ENCODE measurements at regions not wholly inside any gene's neighbourhood (a gene's known extent, or its start where the extent isn't known, plus 50 kb on each side); places are given as distances from the start of the nearest gene placed in this dataset.
"Not testable (repeated sequence)": the region's sequence is repeated elsewhere in the genome, so short reads cannot be mapped to it uniquely, and the experiment has no call there.

DNA sequence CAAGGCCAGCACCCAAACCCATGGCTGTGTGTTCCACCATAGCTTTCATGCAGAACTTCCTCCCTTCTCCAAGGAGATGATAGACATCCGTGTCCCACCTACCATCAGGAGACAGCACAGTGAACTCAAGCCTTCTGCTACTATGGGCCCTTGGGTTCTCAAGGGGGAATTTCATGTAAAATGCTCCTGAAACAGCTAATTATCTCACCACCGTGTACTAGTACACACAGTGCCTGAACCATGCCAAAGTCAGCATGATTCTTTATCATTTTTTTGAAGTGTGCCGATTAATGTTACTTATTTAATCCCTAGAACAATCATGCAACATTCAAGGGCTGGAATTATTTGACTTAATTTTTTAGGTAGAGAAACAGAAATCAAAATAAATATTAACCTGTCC lies 53.9 kb upstream of the FCGR1A start:
- H3K4me3 ChIP-seq (ENCODE audit: low read length, poor library complexity, severe bottlenecking); H4K20me1 ChIP-seq (ENCODE audit: insufficient read depth, low read length, poor library complexity, severe bottlenecking); H3K4me1 ChIP-seq (ENCODE audit: insufficient read depth, low read length, poor library complexity, severe bottlenecking); H3K9me3 ChIP-seq (ENCODE audit: insufficient read depth, low read depth, low read length); H3K36me3 ChIP-seq (ENCODE audit: insufficient read depth, low read length); H3K4me2 ChIP-seq (ENCODE audit: low read depth, low read length, poor library complexity, severe bottlenecking); H3K9ac ChIP-seq (ENCODE audit: low read depth, low read length, poor library complexity, severe bottlenecking); H3F3A ChIP-seq (ENCODE audit: low read depth); H3K27me3 ChIP-seq (ENCODE audit: insufficient read depth, low read length, poor library complexity, severe bottlenecking); H3K9me2 ChIP-seq (replicated peaks; ENCODE audit: low read depth, low read length); H2AFZ ChIP-seq (ENCODE audit: low read length); H3K79me2 ChIP-seq (ENCODE audit: insufficient read depth, low read length): not testable (repeated sequence)

Data from Loucy (cell line).